H1 (cell line): ENCODE measurements at regions not wholly inside any gene's neighbourhood (a gene's known extent, or its start where the extent isn't known, plus 50 kb on each side); places are given as distances from the start of the nearest gene placed in this dataset.

Experiments used
- CTCF ChIA-PET: fragments of 300-600 bp; sonication (Branson Sonifier 250); formaldehyde crosslinking; loops from one replicate; lab custom pipeline; 2021; ENCODE audit not compliant: partially characterized antibody; lab: Charles Lee
- POLR2A ChIA-PET: fragments of 300-600 bp; sonication (Branson Sonifier 250); formaldehyde crosslinking; loops from one replicate; lab custom pipeline; 2021; ENCODE audit warnings: inconsistent platforms; ENCODE audit not compliant: partially characterized antibody; lab: Charles Lee
- DNase-seq, 2 experiments: peaks; one replicate each; pipeline versions ENCODE4 v3.0.0 to v3.0.0-alpha.2; 2010 to 2022; ENCODE audit warnings: low spot score in 2 of 2, low read depth in 1 of 2, mixed read lengths in 1 of 2
- FAIRE-seq: peaks from 2 replicates; lab custom pipeline; 2011; peaks lifted over from hg19 to GRCh38; lab: Jason Lieb, UNC
- H2AFZ ChIP-seq: 2 replicates; pipeline ENCODE4 v1.8.1; 2012; ENCODE audit warnings: low read length, inconsistent platforms
- H2AK5ac ChIP-seq: 2 replicates; pipeline ENCODE4 v1.6.1; 2013; ENCODE audit warnings: low read depth, low read length
- H2BK120ac ChIP-seq: replicated peaks from 2 replicates; pipeline ENCODE3; 2013; ENCODE audit warnings: low read depth, low read length, inconsistent platforms
- H2BK12ac ChIP-seq: 2 replicates; pipeline ENCODE4 v1.6.1; 2013; ENCODE audit warnings: low read depth, low read length
- H2BK15ac ChIP-seq: 2 replicates; pipeline ENCODE4 v1.6.1; 2013; ENCODE audit warnings: low read length
- H2BK20ac ChIP-seq: 2 replicates; pipeline ENCODE4 v1.6.1; 2013; ENCODE audit warnings: low read length
- H2BK5ac ChIP-seq: 2 replicates; pipeline ENCODE4 v1.6.1; 2013; ENCODE audit warnings: low read depth, low read length
- H3K14ac ChIP-seq: 2 replicates; pipeline ENCODE4 v1.6.1; 2013; ENCODE audit warnings: inconsistent platforms; ENCODE audit not compliant: insufficient read length
- H3K18ac ChIP-seq: 2 replicates; pipeline ENCODE4 v1.6.1; 2013; ENCODE audit warnings: low read length; ENCODE audit errors: extremely low read depth
- H3K23ac ChIP-seq: 2 replicates; pipeline ENCODE4 v1.6.1; 2013; ENCODE audit warnings: inconsistent platforms; ENCODE audit not compliant: insufficient read length
- H3K23me2 ChIP-seq: 2 replicates; pipeline ENCODE4 v1.6.1; 2013; ENCODE audit warnings: low read depth, low read length
- H3K27ac ChIP-seq: 2 replicates; pipeline ENCODE4 v1.6.1; 2011; ENCODE audit warnings: low read depth, low read length, inconsistent platforms
- H3K27me3 ChIP-seq, 4 experiments: replicated peaks in 1 of 4; 1 replicate in 1 of 4; 2 replicates in 3 of 4; pipeline versions ENCODE4 v1.6.1 to v1.8.1; 2011 to 2013; ENCODE audit warnings: low read length in 3 of 4, mild to moderate bottlenecking in 3 of 4, inconsistent platforms in 2 of 4, mixed read lengths in 2 of 4, moderate library complexity in 1 of 4; ENCODE audit not compliant: control insufficient read depth in 3 of 4, insufficient read depth in 3 of 4; ENCODE audit errors: extremely low read depth in 1 of 4
- H3K36me3 ChIP-seq, 4 experiments: 2 replicates each; pipeline versions ENCODE4 v1.6.1 to v1.8.1; 2011 to 2013; ENCODE audit warnings: mild to moderate bottlenecking in 4 of 4, low read length in 3 of 4, moderate library complexity in 2 of 4, control low read depth in 1 of 4, inconsistent platforms in 1 of 4; ENCODE audit not compliant: insufficient read depth in 4 of 4, control insufficient read depth in 2 of 4
- H3K4ac ChIP-seq: replicated peaks from 2 replicates; pipeline ENCODE3; 2013; ENCODE audit warnings: low read length, low read depth, mixed read lengths, inconsistent platforms; ENCODE audit not compliant: insufficient read length
- H3K4me1 ChIP-seq, 4 experiments: replicated peaks in 1 of 4; 1 replicate in 1 of 4; 2 replicates in 3 of 4; pipeline versions ENCODE4 v1.6.1 to v1.8.1; 2011 to 2013; ENCODE audit warnings: low read length in 3 of 4, inconsistent platforms in 2 of 4, mixed read lengths in 1 of 4; ENCODE audit not compliant: insufficient read depth in 4 of 4, control insufficient read depth in 3 of 4
- H3K4me2 ChIP-seq, 2 experiments: 2 replicates each; pipeline versions ENCODE4 v1.6.1 to v1.8.1; 2011 to 2013; ENCODE audit warnings: low read depth in 2 of 2, low read length in 2 of 2, control low read depth in 1 of 2, inconsistent platforms in 1 of 2, mild to moderate bottlenecking in 1 of 2; ENCODE audit not compliant: insufficient read depth in 1 of 2
- H3K4me3 ChIP-seq, 4 experiments: fragments of 200-600, 300-600 bp in 1 of 4; sonication (generic), shearing (Covaris generic), sonication (Bioruptor Twin) in 1 of 4; 2 replicates each; pipeline versions ENCODE4 v1.5.1 to v1.8.1; 2011 to 2016; ENCODE audit warnings: low read length in 4 of 4, low read depth in 3 of 4, control low read depth in 2 of 4, inconsistent platforms in 2 of 4, mild to moderate bottlenecking in 2 of 4, mixed read lengths in 1 of 4, moderate library complexity in 1 of 4; ENCODE audit not compliant: insufficient read depth in 2 of 4; ENCODE audit errors: extremely low read depth in 1 of 4
- H3K56ac ChIP-seq: replicated peaks from 2 replicates; pipeline ENCODE3; 2013; ENCODE audit warnings: low read depth, mild to moderate bottlenecking, mixed read lengths, low read length, inconsistent platforms; ENCODE audit not compliant: insufficient read length
- H3K79me1 ChIP-seq: 2 replicates; pipeline ENCODE4 v1.6.1; 2013; ENCODE audit warnings: low read depth, low read length, control low read depth
- H3K79me2 ChIP-seq, 2 experiments: 2 replicates each; pipeline versions ENCODE4 v1.6.1 to v1.8.1; 2012 to 2013; ENCODE audit warnings: low read length in 2 of 2, mild to moderate bottlenecking in 2 of 2, inconsistent platforms in 1 of 2; ENCODE audit not compliant: insufficient read depth in 2 of 2, control insufficient read depth in 1 of 2
- H3K9ac ChIP-seq, 4 experiments: replicated peaks in 1 of 4; 1 replicate in 1 of 4; 2 replicates in 3 of 4; pipeline versions ENCODE4 v1.6.1 to v1.8.1; 2011 to 2013; ENCODE audit warnings: low read depth in 3 of 4, low read length in 3 of 4, control low read depth in 2 of 4, mild to moderate bottlenecking in 2 of 4, moderate library complexity in 2 of 4, inconsistent platforms in 1 of 4; ENCODE audit errors: extremely low read depth in 1 of 4
- H3K9me3 ChIP-seq, 2 experiments: 2 replicates each; pipeline versions ENCODE4 v1.6.1 to v1.8.1; 2012 to 2013; ENCODE audit warnings: mild to moderate bottlenecking in 2 of 2, moderate library complexity in 2 of 2, control low read depth in 1 of 2, inconsistent platforms in 1 of 2, low read depth in 1 of 2, low read length in 1 of 2, mixed read lengths in 1 of 2; ENCODE audit not compliant: insufficient read depth in 2 of 2
- H4K20me1 ChIP-seq, 2 experiments: replicated peaks in 1 of 2; 2 replicates each; pipeline versions ENCODE3 to v1.8.1; 2011 to 2013; ENCODE audit warnings: inconsistent platforms in 2 of 2, low read length in 2 of 2, mild to moderate bottlenecking in 1 of 2; ENCODE audit not compliant: insufficient read depth in 2 of 2, control insufficient read depth in 1 of 2
- H4K5ac ChIP-seq: 2 replicates; pipeline ENCODE4 v1.6.1; 2013; ENCODE audit warnings: low read length, low read depth, mixed read lengths, inconsistent platforms; ENCODE audit not compliant: insufficient read length
- H4K8ac ChIP-seq: 2 replicates; pipeline ENCODE4 v1.8.0; 2013; ENCODE audit warnings: mild to moderate bottlenecking, moderate library complexity, low read length, inconsistent platforms; ENCODE audit not compliant: insufficient read depth; ENCODE audit errors: extremely low read depth
- H4K91ac ChIP-seq: replicated peaks from 2 replicates; pipeline ENCODE3; 2013; ENCODE audit warnings: low read length, mixed read lengths, inconsistent platforms; ENCODE audit not compliant: insufficient read length
- ATF3 ChIP-seq: IDR thresholded peaks from 2 replicates; pipeline ENCODE4 v1.6.1; 2011; ENCODE audit warnings: low read depth, mild to moderate bottlenecking, low read length; ENCODE audit not compliant: insufficient read depth
- CHD1 ChIP-seq: IDR thresholded peaks from 2 replicates; pipeline ENCODE4 v1.6.1; 2012; ENCODE audit warnings: low read depth, low read length, improper control_type of control experiment
- E2F6 ChIP-seq: IDR thresholded peaks from 2 replicates; pipeline ENCODE4 v1.6.1; 2012; ENCODE audit warnings: inconsistent platforms
- EP300 ChIP-seq, 2 experiments: IDR thresholded peaks; 1 replicate in 1 of 2; 2 replicates in 1 of 2; pipeline ENCODE4 v1.6.1; 2011 to 2012; ENCODE audit warnings: low read depth in 2 of 2, low read length in 2 of 2, mild to moderate bottlenecking in 2 of 2, borderline replicate concordance in 1 of 2, inconsistent platforms in 1 of 2, moderate library complexity in 1 of 2
- GTF2F1 ChIP-seq: IDR thresholded peaks from 2 replicates; pipeline ENCODE4 v1.6.1; 2012; ENCODE audit warnings: low read depth, low read length, improper control_type of control experiment, borderline replicate concordance
- KDM4A ChIP-seq: IDR thresholded peaks from one replicate; pipeline ENCODE4 v1.7.1; 2012; ENCODE audit warnings: low read depth, mild to moderate bottlenecking, moderate library complexity, low read length, inconsistent platforms; ENCODE audit not compliant: severe bottlenecking
- PHF8 ChIP-seq: fragments of 200-600 bp; sonication (generic); conservative IDR thresholded peaks from 2 replicates; pipeline ENCODE4 v1.7.1; 2012; ENCODE audit warnings: low read depth, mild to moderate bottlenecking, inconsistent platforms, low read length, moderate library complexity
- POU5F1 ChIP-seq: IDR thresholded peaks from 2 replicates; pipeline ENCODE4 v1.6.1; 2011; ENCODE audit warnings: low read depth, mild to moderate bottlenecking, low read length, moderate library complexity
- SP1 ChIP-seq: IDR thresholded peaks from 2 replicates; pipeline ENCODE4 v1.6.1; 2011; ENCODE audit warnings: low read depth, low read length

- ChIA-PET CTCF (interaction anchor here (1.3 kb wide), 1 partner anchor 11 kb away, joined by 3 read pairs; no protein-coding TSS in a partner anchor), POLR2A (interaction anchor here (0.5 kb wide), 1 partner anchor 761 kb away, joined by 3 read pairs; no protein-coding TSS in a partner anchor)
- Histone ChIP-seq H3K23me2 (no peaks in the 10 kb centered on the region), H2BK12ac (no peak overlapping the region), H3K4ac (no peak overlapping the region), H2BK5ac (no peak overlapping the region), H3K14ac (no peak overlapping the region), H3K79me1 (no peaks in the 10 kb centered on the region), H3K56ac (no peak overlapping the region), H3K23ac (no peak overlapping the region), H4K8ac (no peak overlapping the region), H3K36me3 (no peaks in the 10 kb centered on the region), H3K27ac (no peak overlapping the region), H3K4me2 (no peak overlapping the region), H2AK5ac (no peak overlapping the region), H3K4me1 (no peaks in the 10 kb centered on the region), H3K27me3 (no peaks in the 10 kb centered on the region), H3K9ac (no peak overlapping the region), H4K20me1 (no peaks in the 10 kb centered on the region), H3K18ac (no peak overlapping the region), H3K9me3 (no peaks in the 10 kb centered on the region), H3K4me3 (no peak overlapping the region), H3K79me2 (no peaks in the 10 kb centered on the region), H4K5ac (no peak overlapping the region), H4K91ac (no peak overlapping the region), H2BK15ac (no peak overlapping the region), H2BK20ac (no peak overlapping the region), H2BK120ac (no peak overlapping the region), H2AFZ (no peak overlapping the region)
- TF ChIP-seq SP1 (no peak), ATF3 (no peak), CHD1 (no peak), EP300 (IDR thresholded peaks at IDR 0.05; ENCODE audit: borderline replicate concordance in 1 of 2, low read depth in 2 of 2, low read length in 2 of 2) (no peak), GTF2F1 (no peak), KDM4A (no peak), E2F6 (no peak), POU5F1 (no peak), PHF8 (no peak)
- DNase-seq (no peak), FAIRE-seq (no peak)
Observed at GRCh38 chr3:34508732-34509131, 710.3 kb downstream of the PDCD6IP start.
